PC-9 (cell line): ENCODE measurements at regions not wholly inside any gene's neighbourhood (a gene's known extent, or its start where the extent isn't known, plus 50 kb on each side); places are given as distances from the start of the nearest gene placed in this dataset.

ENCODE experiments used
- BruUV-seq: library from RNA; stranded (reverse); fragments of 400-500 nt; replicated peaks from 2 replicates; lab custom pipeline; 2021; lab: Mats Ljungman, UMichigan
- CTCF ChIA-PET: fragments of 300-600 bp; sonication (Branson Sonifier 250); formaldehyde crosslinking; loops from one replicate; lab custom pipeline; 2022; ENCODE audit warnings: antibody characterized with exemption; lab: Charles Lee
- POLR2A ChIA-PET: fragments of 300-600 bp; sonication (Branson Sonifier 250); formaldehyde crosslinking; loops from one replicate; lab custom pipeline; 2022; ENCODE audit warnings: antibody characterized with exemption; ENCODE audit not compliant: unreplicated experiment; lab: Charles Lee
- DNase-seq, 2 experiments: peaks; one replicate each; pipeline versions ENCODE4 v3.0.0 to v3.0.0-alpha.2; 2015 to 2022; ENCODE audit warnings: mixed read lengths in 1 of 2
- H2AFZ ChIP-seq: fragments of 200-600 bp; sonication (generic); 2 replicates; pipeline ENCODE4 v1.8.1; 2017; ENCODE audit warnings: antibody characterized with exemption
- H3F3A ChIP-seq: fragments of 200-600 bp; sonication (generic); 2 replicates; pipeline ENCODE4 v1.8.1; 2017; ENCODE audit warnings: antibody characterized with exemption, mild to moderate bottlenecking, low read depth; ENCODE audit not compliant: insufficient read depth
- H3K27ac ChIP-seq: fragments of 200-600 bp; sonication (generic); 2 replicates; pipeline ENCODE4 v1.6.1; 2016; ENCODE audit warnings: mixed run types
- H3K27me3 ChIP-seq: fragments of 200-600 bp; sonication (generic); 2 replicates; pipeline ENCODE4 v1.6.1; 2016; ENCODE audit warnings: low read depth, mixed run types; ENCODE audit not compliant: insufficient read depth
- H3K36me3 ChIP-seq: fragments of 200-600 bp; sonication (generic); 2 replicates; pipeline ENCODE4 v1.6.1; 2016; ENCODE audit warnings: low read depth, mixed run types
- H3K4me1 ChIP-seq: fragments of 200-600 bp; sonication (generic); replicated peaks from 2 replicates; pipeline ENCODE4 v1.6.1; 2016; ENCODE audit warnings: mixed run types; ENCODE audit not compliant: insufficient read depth
- H3K4me2 ChIP-seq: fragments of 200-600 bp; sonication (generic); 2 replicates; pipeline ENCODE4 v1.6.1; 2017; ENCODE audit warnings: mixed run types
- H3K4me3 ChIP-seq: fragments of 200-600 bp; sonication (generic); 2 replicates; pipeline ENCODE4 v1.6.1; 2016; ENCODE audit warnings: mixed run types
- H3K79me2 ChIP-seq: fragments of 200-600 bp; sonication (generic); 2 replicates; pipeline ENCODE4 v1.6.1; 2017; ENCODE audit warnings: low read depth, mixed run types
- H3K9me2 ChIP-seq: fragments of 200-600 bp; sonication (generic); 2 replicates; pipeline ENCODE4 v1.8.1; 2017; ENCODE audit warnings: mild to moderate bottlenecking; ENCODE audit not compliant: insufficient read depth
- H3K9me3 ChIP-seq: fragments of 200-600 bp; sonication (generic); 2 replicates; pipeline ENCODE4 v1.8.1; 2016; ENCODE audit warnings: low read depth; ENCODE audit not compliant: insufficient read depth
- H4K20me1 ChIP-seq: fragments of 200-600 bp; sonication (generic); 2 replicates; pipeline ENCODE4 v1.8.1; 2017; ENCODE audit not compliant: insufficient read depth
- CTCF ChIP-seq: fragments of 200-600 bp; sonication (generic); conservative IDR thresholded peaks from 2 replicates; pipeline ENCODE4 v1.6.1; 2017; ENCODE audit warnings: mixed run types, antibody characterized with exemption, mild to moderate bottlenecking, moderate library complexity
- EZH2 ChIP-seq: fragments of 200-600 bp; sonication (generic); IDR thresholded peaks from 2 replicates; pipeline ENCODE4 v1.8.0; 2017; ENCODE audit warnings: antibody characterized with exemption, low read depth
- intact Hi-C: fragments of 100-400 bp; cut with micrococcal nuclease; formaldehyde crosslinking; loops from one replicate; pipeline ENCODE4 v1.10.0; 2022; ENCODE audit not compliant: unreplicated experiment

GRCh38 chr3:30347679-30348216, 258.7 kb upstream of the TGFBR2 start:
- CTCF ChIA-PET = interaction anchor here (0.5 to 0.6 kb wide), 2 partner anchors 253 to 316 kb away, joined by 3 to 5 read pairs; no protein-coding TSS in a partner anchor
- TF ChIP-seq EZH2 = no peak
- Histone ChIP-seq H4K20me1 (no peaks in the 10 kb centered on the region), H3K27ac (no peak overlapping the region), H3K9me2 (no peaks in the 10 kb centered on the region), H3K36me3 (no peaks in the 10 kb centered on the region), H3K27me3 (no peaks in the 10 kb centered on the region), H3K4me2 (no peak overlapping the region), H3F3A (peaks cover 14% of the 10 kb centered on the region), H2AFZ (no peak overlapping the region), H3K79me2 (no peaks in the 10 kb centered on the region), H3K4me3 (no peak overlapping the region), H3K9me3 (no peaks in the 10 kb centered on the region), H3K4me1 (peaks cover 18% of the 10 kb centered on the region)
- no TSS peak for BruUV-seq
- intact Hi-C loops = loop anchor here (10.0 kb wide), 2 partner anchors 187 to 347 kb away; no protein-coding TSS in a partner anchor
- POLR2A ChIA-PET = interaction anchor here (0.5 kb wide), 1 partner anchor 234 kb away, joined by 4 read pairs; no protein-coding TSS in a partner anchor
- peak in 1 of 2 experiments; percentile 47 for DNase-seq

GRCh38 chr3:30349507-30349906, 256.9 kb upstream of the TGFBR2 start:
- Histone ChIP-seq H3K4me3 (no peak overlapping the region), H2AFZ (no peak overlapping the region), H3K79me2 (no peaks in the 10 kb centered on the region), H3K9me2 (no peaks in the 10 kb centered on the region), H3F3A (no peaks in the 10 kb centered on the region), H3K4me2 (no peak overlapping the region), H3K4me1 (peaks cover under 1% of the 10 kb centered on the region), H3K27me3 (no peaks in the 10 kb centered on the region), H3K9me3 (no peaks in the 10 kb centered on the region), H3K27ac (no peak overlapping the region), H4K20me1 (no peaks in the 10 kb centered on the region), H3K36me3 (no peaks in the 10 kb centered on the region)
- POLR2A ChIA-PET = interaction anchor here (0.6 kb wide), 1 partner anchor 1284 kb away, joined by 4 read pairs; no protein-coding TSS in a partner anchor
- CTCF ChIA-PET = no interaction called here
- TF ChIP-seq CTCF (no peak), EZH2 (no peak)
- intact Hi-C loops = loop anchor here (10.0 kb wide), 2 partner anchors 185 to 345 kb away; no protein-coding TSS in a partner anchor
- no TSS peak for BruUV-seq
- DNase-seq = no peak

GRCh38 chr3:30350011-30350410, 256.4 kb upstream of the TGFBR2 start:
- Histone ChIP-seq H3K36me3 (no peaks in the 10 kb centered on the region), H3K4me2 (no peak overlapping the region), H3K9me3 (no peaks in the 10 kb centered on the region), H3K9me2 (no peaks in the 10 kb centered on the region), H3K27ac (no peak overlapping the region), H3K4me1 (no peaks in the 10 kb centered on the region; the same call in 1 of the 2 replicates), H2AFZ (no peak overlapping the region), H3K27me3 (no peaks in the 10 kb centered on the region), H4K20me1 (no peaks in the 10 kb centered on the region), H3K79me2 (no peaks in the 10 kb centered on the region), H3K4me3 (no peak overlapping the region), H3F3A (no peaks in the 10 kb centered on the region)
- intact Hi-C loops = no loop called here
- no TSS peak for BruUV-seq
- TF ChIP-seq CTCF (no peak), EZH2 (no peak)
- POLR2A ChIA-PET = interaction anchor here (0.6 kb wide), 1 partner anchor 1284 kb away, joined by 4 read pairs; no protein-coding TSS in a partner anchor
- DNase-seq = no peak
- CTCF ChIA-PET = no interaction called here
